ENCODE measurements at regions not wholly inside any gene's neighbourhood (a gene's known extent, or its start where the extent isn't known, plus 50 kb on each side); places are given as distances from the start of the nearest gene placed in this dataset.

GRCh38 chr7:119959811-119960210, 313.2 kb upstream of the KCND2 start:
- no peaks in the 10 kb centered on the region for H4K20me1 ChIP-seq (ENCODE audit: low read depth, low read length)
- no peaks in the 10 kb centered on the region for H3K79me2 ChIP-seq (ENCODE audit: insufficient read depth, low read length)
- no peaks in the 10 kb centered on the region for H3F3A ChIP-seq (ENCODE audit: insufficient read depth)
- no peaks in the 10 kb centered on the region for H3K9me3 ChIP-seq (ENCODE audit: insufficient read depth, low read length)
- no peak overlapping the region for H3K4me2 ChIP-seq (ENCODE audit: low read depth, low read length, poor library complexity, severe bottlenecking)
- no peaks in the 10 kb centered on the region for H3K27me3 ChIP-seq (ENCODE audit: low read length)
- no peak overlapping the region for H3K27ac ChIP-seq (ENCODE audit: low read depth, low read length)
- no peak overlapping the region for H2AFZ ChIP-seq (ENCODE audit: low read depth, low read length, severe bottlenecking)
- no peak overlapping the region for H3K9ac ChIP-seq (ENCODE audit: low read length)
- TF ChIP-seq CTCF (IDR thresholded peaks at IDR 0.05; ENCODE audit: insufficient read depth, low read length, poor library complexity, severe bottlenecking) = no peak
- H3K36me3 ChIP-seq (ENCODE audit: low read length) = no peaks in the 10 kb centered on the region
- no peaks in the 10 kb centered on the region for H3K9me2 ChIP-seq (replicated peaks; ENCODE audit: insufficient read depth, low read length)
- no peak overlapping the region for H3K4me3 ChIP-seq (ENCODE audit: insufficient read depth, low read length, poor library complexity, severe bottlenecking)

GRCh38 chr7:119963654-119964053, 309.3 kb upstream of the KCND2 start:
- H3K9ac ChIP-seq (ENCODE audit: low read length) = no peak overlapping the region
- no peaks in the 10 kb centered on the region for H3K36me3 ChIP-seq (ENCODE audit: low read length)
- H3K27ac ChIP-seq (ENCODE audit: low read depth, low read length) = no peak overlapping the region
- H3F3A ChIP-seq (ENCODE audit: insufficient read depth) = no peaks in the 10 kb centered on the region
- no peaks in the 10 kb centered on the region for H3K79me2 ChIP-seq (ENCODE audit: insufficient read depth, low read length)
- no peak overlapping the region for H3K4me2 ChIP-seq (ENCODE audit: low read depth, low read length, poor library complexity, severe bottlenecking)
- H3K4me3 ChIP-seq (ENCODE audit: insufficient read depth, low read length, poor library complexity, severe bottlenecking) = no peak overlapping the region
- H2AFZ ChIP-seq (ENCODE audit: low read depth, low read length, severe bottlenecking) = no peak overlapping the region
- H3K9me2 ChIP-seq (replicated peaks; ENCODE audit: insufficient read depth, low read length) = no peaks in the 10 kb centered on the region
- TF ChIP-seq CTCF (IDR thresholded peaks at IDR 0.05; ENCODE audit: insufficient read depth, low read length, poor library complexity, severe bottlenecking) (no peak), EZH2phosphoT487 (conservative IDR thresholded peaks at IDR 0.05; ENCODE audit: low read length) (no peak)
- H3K9me3 ChIP-seq (ENCODE audit: insufficient read depth, low read length) = no peaks in the 10 kb centered on the region
- H4K20me1 ChIP-seq (ENCODE audit: low read depth, low read length) = no peaks in the 10 kb centered on the region
- no peaks in the 10 kb centered on the region for H3K27me3 ChIP-seq (ENCODE audit: low read length)

- Histone ChIP-seq H3K4me3 (ENCODE audit: insufficient read depth, low read length, poor library complexity, severe bottlenecking) (no peak overlapping the region), H2AFZ (ENCODE audit: low read depth, low read length, severe bottlenecking) (no peak overlapping the region), H3K9ac (ENCODE audit: low read length) (no peak overlapping the region)
Measured at GRCh38 chr7:119964065-119964464, 308.9 kb upstream of the KCND2 start.

More at GRCh38 chr7:119964065-119964464, 308.9 kb upstream of the KCND2 start:
- no peaks in the 10 kb centered on the region for H3F3A ChIP-seq (ENCODE audit: insufficient read depth)
- no peaks in the 10 kb centered on the region for H4K20me1 ChIP-seq (ENCODE audit: low read depth, low read length)
- H3K79me2 ChIP-seq (ENCODE audit: insufficient read depth, low read length) = no peaks in the 10 kb centered on the region
- H3K9me3 ChIP-seq (ENCODE audit: insufficient read depth, low read length) = no peaks in the 10 kb centered on the region
- H3K9me2 ChIP-seq (replicated peaks; ENCODE audit: insufficient read depth, low read length) = no peaks in the 10 kb centered on the region
- no peak overlapping the region for H3K27ac ChIP-seq (ENCODE audit: low read depth, low read length)
- H3K36me3 ChIP-seq (ENCODE audit: low read length) = no peaks in the 10 kb centered on the region
- no peak overlapping the region for H3K4me2 ChIP-seq (ENCODE audit: low read depth, low read length, poor library complexity, severe bottlenecking)
- H3K27me3 ChIP-seq (ENCODE audit: low read length) = no peaks in the 10 kb centered on the region
- no peak for TF ChIP-seq EZH2phosphoT487 (conservative IDR thresholded peaks at IDR 0.05; ENCODE audit: low read length)
- no peak for TF ChIP-seq CTCF (IDR thresholded peaks at IDR 0.05; ENCODE audit: insufficient read depth, low read length, poor library complexity, severe bottlenecking)
